GM12874 (cell line): ENCODE measurements at regions not wholly inside any gene's neighbourhood (a gene's known extent, or its start where the extent isn't known, plus 50 kb on each side); places are given as distances from the start of the nearest gene placed in this dataset.

ENCODE experiments used
- TF ChIP-seq, protein P1 (sequence below): IDR thresholded peaks from 2 replicates; pipeline ENCODE4 v1.5.1; 2011; ENCODE audit warnings: low read depth, mild to moderate bottlenecking, control low read depth, low read length, moderate library complexity; ENCODE audit not compliant: insufficient read depth

GRCh38 chr20:5369629-5370028 lies 52.9 kb upstream of the PROKR2 start:
- TF ChIP-seq, protein P1, sequence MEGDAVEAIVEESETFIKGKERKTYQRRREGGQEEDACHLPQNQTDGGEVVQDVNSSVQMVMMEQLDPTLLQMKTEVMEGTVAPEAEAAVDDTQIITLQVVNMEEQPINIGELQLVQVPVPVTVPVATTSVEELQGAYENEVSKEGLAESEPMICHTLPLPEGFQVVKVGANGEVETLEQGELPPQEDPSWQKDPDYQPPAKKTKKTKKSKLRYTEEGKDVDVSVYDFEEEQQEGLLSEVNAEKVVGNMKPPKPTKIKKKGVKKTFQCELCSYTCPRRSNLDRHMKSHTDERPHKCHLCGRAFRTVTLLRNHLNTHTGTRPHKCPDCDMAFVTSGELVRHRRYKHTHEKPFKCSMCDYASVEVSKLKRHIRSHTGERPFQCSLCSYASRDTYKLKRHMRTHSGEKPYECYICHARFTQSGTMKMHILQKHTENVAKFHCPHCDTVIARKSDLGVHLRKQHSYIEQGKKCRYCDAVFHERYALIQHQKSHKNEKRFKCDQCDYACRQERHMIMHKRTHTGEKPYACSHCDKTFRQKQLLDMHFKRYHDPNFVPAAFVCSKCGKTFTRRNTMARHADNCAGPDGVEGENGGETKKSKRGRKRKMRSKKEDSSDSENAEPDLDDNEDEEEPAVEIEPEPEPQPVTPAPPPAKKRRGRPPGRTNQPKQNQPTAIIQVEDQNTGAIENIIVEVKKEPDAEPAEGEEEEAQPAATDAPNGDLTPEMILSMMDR, result no peak
